ENCODE measurements at regions not wholly inside any gene's neighbourhood (a gene's known extent, or its start where the extent isn't known, plus 50 kb on each side); places are given as distances from the start of the nearest gene placed in this dataset.

GRCh38 chr22:49509016-49509415 is 318.7 kb downstream of the BRD1 start:
- no peak overlapping the region for H3K4me3 Mint-ChIP-seq
- peaks cover 7 to 22% (median 10%) of the 10 kb centered on the region in 4 donors for H3K4me1 Mint-ChIP-seq

GRCh38 chr22:49508561-49508960 is 319.1 kb downstream of the BRD1 start:
- Histone ChIP-seq H3K27me3 (ENCODE audit: control insufficient read depth, insufficient read depth, low read length) (no peaks in the 10 kb centered on the region), H3K27ac (ENCODE audit: insufficient read depth, low read length, poor library complexity, severe bottlenecking) (no peak overlapping the region), H3K4me3 (ENCODE audit: low read depth, low read length) (no peak overlapping the region), H3K4me1 (ENCODE audit: control insufficient read depth, insufficient read depth, low read length, poor library complexity, severe bottlenecking) (no peaks in the 10 kb centered on the region), H3K36me3 (ENCODE audit: control insufficient read depth, insufficient read depth, low read length) (no peaks in the 10 kb centered on the region), H3K9me3 (ENCODE audit: control insufficient read depth in 2 of 2, low read length in 2 of 2) (peaks cover 3 to 19% of the 10 kb centered on the region in 2 experiments)
- Mint-ChIP-seq H3K9me3 (peaks cover 3 to 22% (median 10%) of the 10 kb centered on the region in 7 donors), H3K27ac (no peak overlapping the region), H3K4me1 (peaks cover 7 to 19% (median 10%) of the 10 kb centered on the region in 4 donors), H3K36me3 (no peaks in the 10 kb centered on the region), H3K4me3 (no peak overlapping the region), H3K27me3 (no peaks in the 10 kb centered on the region)
- DNase-seq (no peak), ATAC-seq (ENCODE audit: low read depth in 2 of 2) (no peak)

More at GRCh38 chr22:49509016-49509415, 318.7 kb downstream of the BRD1 start:
- Mint-ChIP-seq H3K27me3 (no peaks in the 10 kb centered on the region), H3K27ac (peak overlapping the region in 1 of 3 donors; percentile 66), H3K36me3 (no peaks in the 10 kb centered on the region), H3K9me3 (peaks cover 3 to 24% (median 12%) of the 10 kb centered on the region in 7 donors)
- Histone ChIP-seq H3K36me3 (ENCODE audit: control insufficient read depth, insufficient read depth, low read length) (no peaks in the 10 kb centered on the region), H3K4me3 (ENCODE audit: low read depth, low read length) (no peak overlapping the region), H3K4me1 (ENCODE audit: control insufficient read depth, insufficient read depth, low read length, poor library complexity, severe bottlenecking) (no peaks in the 10 kb centered on the region), H3K27me3 (ENCODE audit: control insufficient read depth, insufficient read depth, low read length) (no peaks in the 10 kb centered on the region), H3K9me3 (ENCODE audit: control insufficient read depth in 2 of 2, low read length in 2 of 2) (peaks cover 3 to 19% of the 10 kb centered on the region in 2 experiments), H3K27ac (ENCODE audit: insufficient read depth, low read length, poor library complexity, severe bottlenecking) (no peak overlapping the region)
- ATAC-seq (ENCODE audit: low read depth in 2 of 2) (no peak), DNase-seq (no peak)

- H3K36me3 ChIP-seq (ENCODE audit: control insufficient read depth, insufficient read depth, low read length) = no peaks in the 10 kb centered on the region
- Mint-ChIP-seq H3K27me3 (no peaks in the 10 kb centered on the region), H3K4me3 (no peak overlapping the region), H3K27ac (no peak overlapping the region), H3K9me3 (peaks cover 3 to 22% (median 10%) of the 10 kb centered on the region in 7 donors), H3K4me1 (peaks cover 7 to 16% (median 10%) of the 10 kb centered on the region in 4 donors), H3K36me3 (no peaks in the 10 kb centered on the region)
- DNase-seq (no peak), ATAC-seq (ENCODE audit: low read depth in 2 of 2) (no peak)
- H3K4me3 ChIP-seq (ENCODE audit: low read depth, low read length) = no peak overlapping the region
- H3K9me3 ChIP-seq (ENCODE audit: control insufficient read depth in 2 of 2, low read length in 2 of 2) = peaks cover 3 to 19% of the 10 kb centered on the region in 2 experiments
- no peaks in the 10 kb centered on the region for H3K27me3 ChIP-seq (ENCODE audit: control insufficient read depth, insufficient read depth, low read length)
- H3K4me1 ChIP-seq (ENCODE audit: control insufficient read depth, insufficient read depth, low read length, poor library complexity, severe bottlenecking) = no peaks in the 10 kb centered on the region
- no peak overlapping the region for H3K27ac ChIP-seq (ENCODE audit: insufficient read depth, low read length, poor library complexity, severe bottlenecking)
These were observed 319.9 kb downstream of the BRD1 start for GRCh38 chr22:49507607-49508292.

- DNase-seq (no peak), ATAC-seq (ENCODE audit: low read depth in 2 of 2) (no peak)
- no peaks in the 10 kb centered on the region for H3K27me3 Mint-ChIP-seq
- Histone ChIP-seq H3K4me1 (ENCODE audit: control insufficient read depth, insufficient read depth, low read length, poor library complexity, severe bottlenecking) (no peaks in the 10 kb centered on the region), H3K36me3 (ENCODE audit: control insufficient read depth, insufficient read depth, low read length) (no peaks in the 10 kb centered on the region), H3K9me3 (ENCODE audit: control insufficient read depth in 2 of 2, low read length in 2 of 2) (peaks cover 3 to 9% of the 10 kb centered on the region in 2 experiments), H3K4me3 (ENCODE audit: low read depth, low read length) (no peak overlapping the region), H3K27me3 (ENCODE audit: control insufficient read depth, insufficient read depth, low read length) (no peaks in the 10 kb centered on the region), H3K27ac (ENCODE audit: insufficient read depth, low read length, poor library complexity, severe bottlenecking) (no peak overlapping the region)
- H3K9me3 Mint-ChIP-seq = peaks cover 3 to 16% (median 7%) of the 10 kb centered on the region in 7 donors
- no peak overlapping the region for H3K27ac Mint-ChIP-seq
- H3K4me1 Mint-ChIP-seq = peaks cover 3 to 8% (median 4%) of the 10 kb centered on the region in 4 donors
- H3K36me3 Mint-ChIP-seq = no peaks in the 10 kb centered on the region
- H3K4me3 Mint-ChIP-seq = no peak overlapping the region
These were observed 321.7 kb downstream of the BRD1 start for GRCh38 chr22:49506010-49506400.

- Mint-ChIP-seq H3K4me3 (no peak overlapping the region), H3K36me3 (no peaks in the 10 kb centered on the region), H3K4me1 (peaks cover 0 to 8% (median 2%) of the 10 kb centered on the region in 4 donors), H3K27me3 (no peaks in the 10 kb centered on the region), H3K9me3 (peaks cover 0 to 16% (median 4%) of the 10 kb centered on the region in 7 donors), H3K27ac (no peak overlapping the region)
- H3K27me3 ChIP-seq (ENCODE audit: control insufficient read depth, insufficient read depth, low read length) = no peaks in the 10 kb centered on the region
- no peak overlapping the region for H3K4me3 ChIP-seq (ENCODE audit: low read depth, low read length)
- peaks cover 0 to 3% of the 10 kb centered on the region in 2 experiments for H3K9me3 ChIP-seq (ENCODE audit: control insufficient read depth in 2 of 2, low read length in 2 of 2)
- DNase-seq (no peak), ATAC-seq (ENCODE audit: low read depth in 2 of 2) (no peak)
- no peaks in the 10 kb centered on the region for H3K36me3 ChIP-seq (ENCODE audit: control insufficient read depth, insufficient read depth, low read length)
- H3K27ac ChIP-seq (ENCODE audit: insufficient read depth, low read length, poor library complexity, severe bottlenecking) = no peak overlapping the region
- H3K4me1 ChIP-seq (ENCODE audit: control insufficient read depth, insufficient read depth, low read length, poor library complexity, severe bottlenecking) = no peaks in the 10 kb centered on the region
These were observed 322.2 kb downstream of the BRD1 start for GRCh38 chr22:49505337-49506009.

GRCh38 chr22:49503896-49504521 is 323.7 kb downstream of the BRD1 start:
- Histone ChIP-seq H3K4me3 (ENCODE audit: low read depth, low read length) (no peak overlapping the region), H3K27ac (ENCODE audit: insufficient read depth, low read length, poor library complexity, severe bottlenecking) (no peak overlapping the region), H3K27me3 (ENCODE audit: control insufficient read depth, insufficient read depth, low read length) (no peaks in the 10 kb centered on the region), H3K9me3 (ENCODE audit: control insufficient read depth in 2 of 2, low read length in 2 of 2) (no peaks in the 10 kb centered on the region), H3K36me3 (ENCODE audit: control insufficient read depth, insufficient read depth, low read length) (no peaks in the 10 kb centered on the region), H3K4me1 (ENCODE audit: control insufficient read depth, insufficient read depth, low read length, poor library complexity, severe bottlenecking) (no peaks in the 10 kb centered on the region)
- Mint-ChIP-seq H3K27me3 (no peaks in the 10 kb centered on the region), H3K27ac (no peak overlapping the region), H3K4me3 (no peak overlapping the region), H3K9me3 (peaks cover 0 to 7% (median 0%) of the 10 kb centered on the region in 7 donors), H3K4me1 (peaks cover 0 to 6% (median 2%) of the 10 kb centered on the region in 4 donors), H3K36me3 (no peaks in the 10 kb centered on the region)
- ATAC-seq (ENCODE audit: low read depth in 2 of 2) = no peak
- DNase-seq = no peak

GRCh38 chr22:49503321-49503720 is 324.4 kb downstream of the BRD1 start:
- no peaks in the 10 kb centered on the region for H3K36me3 Mint-ChIP-seq

More at GRCh38 chr22:49503321-49503720, 324.4 kb downstream of the BRD1 start:
- DNase-seq = no peak
- Histone ChIP-seq H3K36me3 (ENCODE audit: control insufficient read depth, insufficient read depth, low read length) (no peaks in the 10 kb centered on the region), H3K27me3 (ENCODE audit: control insufficient read depth, insufficient read depth, low read length) (no peaks in the 10 kb centered on the region), H3K4me1 (ENCODE audit: control insufficient read depth, insufficient read depth, low read length, poor library complexity, severe bottlenecking) (no peaks in the 10 kb centered on the region), H3K9me3 (ENCODE audit: control insufficient read depth in 2 of 2, low read length in 2 of 2) (no peaks in the 10 kb centered on the region), H3K4me3 (ENCODE audit: low read depth, low read length) (no peak overlapping the region), H3K27ac (ENCODE audit: insufficient read depth, low read length, poor library complexity, severe bottlenecking) (no peak overlapping the region)
- peaks cover 0 to 7% (median 0%) of the 10 kb centered on the region in 7 donors for H3K9me3 Mint-ChIP-seq
- no peak for ATAC-seq (ENCODE audit: low read depth in 2 of 2)
- H3K4me3 Mint-ChIP-seq = no peak overlapping the region
- H3K27me3 Mint-ChIP-seq = no peaks in the 10 kb centered on the region
- no peak overlapping the region for H3K27ac Mint-ChIP-seq
- peaks cover 0 to 6% (median 2%) of the 10 kb centered on the region in 4 donors for H3K4me1 Mint-ChIP-seq
